ENCODE measurements at regions not wholly inside any gene's neighbourhood (a gene's known extent, or its start where the extent isn't known, plus 50 kb on each side); places are given as distances from the start of the nearest gene placed in this dataset.

DNA sequence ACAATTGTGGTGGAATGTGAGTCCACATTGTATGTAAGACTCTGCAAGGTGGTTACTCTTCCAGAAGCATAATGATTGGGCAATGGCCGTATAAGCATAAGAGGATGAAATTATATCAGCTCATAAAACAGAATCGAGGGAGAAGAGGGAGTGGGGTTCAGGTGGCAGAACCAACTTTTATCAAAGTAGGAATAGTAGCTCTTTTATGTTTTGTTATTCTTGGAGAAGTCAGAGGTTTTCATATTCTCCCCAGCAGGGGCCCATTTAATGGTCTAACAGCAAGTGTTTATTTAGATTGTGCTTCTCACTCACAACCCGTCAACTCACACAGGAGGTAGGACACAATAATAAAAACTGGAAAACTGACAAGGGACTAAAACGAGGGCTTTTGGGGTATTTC is 291.3 kb upstream of the CD180 start (continued):
- TF ChIP-seq, protein P1, sequence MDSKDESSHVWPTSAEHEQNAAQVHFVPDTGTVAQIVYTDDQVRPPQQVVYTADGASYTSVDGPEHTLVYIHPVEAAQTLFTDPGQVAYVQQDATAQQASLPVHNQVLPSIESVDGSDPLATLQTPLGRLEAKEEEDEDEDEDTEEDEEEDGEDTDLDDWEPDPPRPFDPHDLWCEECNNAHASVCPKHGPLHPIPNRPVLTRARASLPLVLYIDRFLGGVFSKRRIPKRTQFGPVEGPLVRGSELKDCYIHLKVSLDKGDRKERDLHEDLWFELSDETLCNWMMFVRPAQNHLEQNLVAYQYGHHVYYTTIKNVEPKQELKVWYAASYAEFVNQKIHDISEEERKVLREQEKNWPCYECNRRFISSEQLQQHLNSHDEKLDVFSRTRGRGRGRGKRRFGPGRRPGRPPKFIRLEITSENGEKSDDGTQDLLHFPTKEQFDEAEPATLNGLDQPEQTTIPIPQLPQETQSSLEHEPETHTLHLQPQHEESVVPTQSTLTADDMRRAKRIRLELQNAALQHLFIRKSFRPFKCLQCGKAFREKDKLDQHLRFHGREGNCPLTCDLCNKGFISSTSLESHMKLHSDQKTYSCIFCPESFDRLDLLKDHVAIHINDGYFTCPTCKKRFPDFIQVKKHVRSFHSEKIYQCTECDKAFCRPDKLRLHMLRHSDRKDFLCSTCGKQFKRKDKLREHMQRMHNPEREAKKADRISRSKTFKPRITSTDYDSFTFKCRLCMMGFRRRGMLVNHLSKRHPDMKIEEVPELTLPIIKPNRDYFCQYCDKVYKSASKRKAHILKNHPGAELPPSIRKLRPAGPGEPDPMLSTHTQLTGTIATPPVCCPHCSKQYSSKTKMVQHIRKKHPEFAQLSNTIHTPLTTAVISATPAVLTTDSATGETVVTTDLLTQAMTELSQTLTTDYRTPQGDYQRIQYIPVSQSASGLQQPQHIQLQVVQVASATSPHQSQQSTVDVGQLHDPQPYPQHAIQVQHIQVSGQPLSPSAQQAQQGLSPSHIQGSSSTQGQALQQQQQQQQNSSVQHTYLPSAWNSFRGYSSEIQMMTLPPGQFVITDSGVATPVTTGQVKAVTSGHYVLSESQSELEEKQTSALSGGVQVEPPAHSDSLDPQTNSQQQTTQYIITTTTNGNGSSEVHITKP (tag by site-specific recombination; IDR thresholded peaks at IDR 0.05), result peak; percentile 21; the same call in 1 of the 2 replicates
- TF ChIP-seq ZNF791 (tag by site-specific recombination; IDR thresholded peaks at IDR 0.05) (no peak), ZSCAN23 (tag by site-specific recombination; IDR thresholded peaks at IDR 0.05) (no peak), ZNF600 (tag by site-specific recombination; IDR thresholded peaks at IDR 0.05) (peak; percentile 82), TRIM28 (IDR thresholded peaks at IDR 0.05; ENCODE audit: borderline replicate concordance, low read length) (no peak), GLI4 (tag by site-specific recombination; IDR thresholded peaks at IDR 0.05) (no peak), MYNN (tag by site-specific recombination; IDR thresholded peaks at IDR 0.05; ENCODE audit: borderline replicate concordance) (no peak), ZNF660 (tag by site-specific recombination; IDR thresholded peaks at IDR 0.05) (no peak), ZNF76 (tag by site-specific recombination; IDR thresholded peaks at IDR 0.05; ENCODE audit: borderline replicate concordance, low read depth) (no peak), ZNF146 (tag by site-specific recombination; IDR thresholded peaks at IDR 0.05) (no peak), BCL11A (tag by site-specific recombination; IDR thresholded peaks at IDR 0.05; ENCODE audit: low read depth) (0 out of 2 replicates have a peak, but pooled peaks have one; percentile 59), KLF9 (tag by site-specific recombination; IDR thresholded peaks at IDR 0.05; ENCODE audit: low read depth) (no peak), ZEB2 (tag by site-specific recombination; IDR thresholded peaks at IDR 0.05) (no peak), ZBTB8A (tag by site-specific recombination; IDR thresholded peaks at IDR 0.05) (peak; percentile 53), ZNF37A (tag by site-specific recombination; IDR thresholded peaks at IDR 0.05) (no peak), ZNF561 (tag by site-specific recombination; IDR thresholded peaks at IDR 0.05; ENCODE audit: borderline replicate concordance) (peak; percentile 82; the same call in 1 of the 2 replicates), ZNF549 (tag by site-specific recombination; IDR thresholded peaks at IDR 0.05) (no peak), KLF16 (tag by site-specific recombination; IDR thresholded peaks at IDR 0.05) (no peak), ZNF626 (tag by site-specific recombination; IDR thresholded peaks at IDR 0.05) (no peak), IKZF3 (tag by site-specific recombination; IDR thresholded peaks at IDR 0.05) (peak; percentile 72), YY1 (tag by site-specific recombination; IDR thresholded peaks at IDR 0.05) (0 out of 2 replicates have a peak, but pooled peaks have one; percentile 16), ZNF623 (tag by site-specific recombination; IDR thresholded peaks at IDR 0.05) (no peak)
- TF ChIP-seq, protein P2, sequence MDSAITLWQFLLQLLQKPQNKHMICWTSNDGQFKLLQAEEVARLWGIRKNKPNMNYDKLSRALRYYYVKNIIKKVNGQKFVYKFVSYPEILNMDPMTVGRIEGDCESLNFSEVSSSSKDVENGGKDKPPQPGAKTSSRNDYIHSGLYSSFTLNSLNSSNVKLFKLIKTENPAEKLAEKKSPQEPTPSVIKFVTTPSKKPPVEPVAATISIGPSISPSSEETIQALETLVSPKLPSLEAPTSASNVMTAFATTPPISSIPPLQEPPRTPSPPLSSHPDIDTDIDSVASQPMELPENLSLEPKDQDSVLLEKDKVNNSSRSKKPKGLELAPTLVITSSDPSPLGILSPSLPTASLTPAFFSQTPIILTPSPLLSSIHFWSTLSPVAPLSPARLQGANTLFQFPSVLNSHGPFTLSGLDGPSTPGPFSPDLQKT (IDR thresholded peaks at IDR 0.05; ENCODE audit: borderline replicate concordance, low read depth, low read length), result no peak
- TF ChIP-seq, protein P3, sequence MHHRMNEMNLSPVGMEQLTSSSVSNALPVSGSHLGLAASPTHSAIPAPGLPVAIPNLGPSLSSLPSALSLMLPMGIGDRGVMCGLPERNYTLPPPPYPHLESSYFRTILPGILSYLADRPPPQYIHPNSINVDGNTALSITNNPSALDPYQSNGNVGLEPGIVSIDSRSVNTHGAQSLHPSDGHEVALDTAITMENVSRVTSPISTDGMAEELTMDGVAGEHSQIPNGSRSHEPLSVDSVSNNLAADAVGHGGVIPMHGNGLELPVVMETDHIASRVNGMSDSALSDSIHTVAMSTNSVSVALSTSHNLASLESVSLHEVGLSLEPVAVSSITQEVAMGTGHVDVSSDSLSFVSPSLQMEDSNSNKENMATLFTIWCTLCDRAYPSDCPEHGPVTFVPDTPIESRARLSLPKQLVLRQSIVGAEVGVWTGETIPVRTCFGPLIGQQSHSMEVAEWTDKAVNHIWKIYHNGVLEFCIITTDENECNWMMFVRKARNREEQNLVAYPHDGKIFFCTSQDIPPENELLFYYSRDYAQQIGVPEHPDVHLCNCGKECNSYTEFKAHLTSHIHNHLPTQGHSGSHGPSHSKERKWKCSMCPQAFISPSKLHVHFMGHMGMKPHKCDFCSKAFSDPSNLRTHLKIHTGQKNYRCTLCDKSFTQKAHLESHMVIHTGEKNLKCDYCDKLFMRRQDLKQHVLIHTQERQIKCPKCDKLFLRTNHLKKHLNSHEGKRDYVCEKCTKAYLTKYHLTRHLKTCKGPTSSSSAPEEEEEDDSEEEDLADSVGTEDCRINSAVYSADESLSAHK (tag by site-specific recombination; IDR thresholded peaks at IDR 0.05), result no peak
- TF ChIP-seq, protein P4, sequence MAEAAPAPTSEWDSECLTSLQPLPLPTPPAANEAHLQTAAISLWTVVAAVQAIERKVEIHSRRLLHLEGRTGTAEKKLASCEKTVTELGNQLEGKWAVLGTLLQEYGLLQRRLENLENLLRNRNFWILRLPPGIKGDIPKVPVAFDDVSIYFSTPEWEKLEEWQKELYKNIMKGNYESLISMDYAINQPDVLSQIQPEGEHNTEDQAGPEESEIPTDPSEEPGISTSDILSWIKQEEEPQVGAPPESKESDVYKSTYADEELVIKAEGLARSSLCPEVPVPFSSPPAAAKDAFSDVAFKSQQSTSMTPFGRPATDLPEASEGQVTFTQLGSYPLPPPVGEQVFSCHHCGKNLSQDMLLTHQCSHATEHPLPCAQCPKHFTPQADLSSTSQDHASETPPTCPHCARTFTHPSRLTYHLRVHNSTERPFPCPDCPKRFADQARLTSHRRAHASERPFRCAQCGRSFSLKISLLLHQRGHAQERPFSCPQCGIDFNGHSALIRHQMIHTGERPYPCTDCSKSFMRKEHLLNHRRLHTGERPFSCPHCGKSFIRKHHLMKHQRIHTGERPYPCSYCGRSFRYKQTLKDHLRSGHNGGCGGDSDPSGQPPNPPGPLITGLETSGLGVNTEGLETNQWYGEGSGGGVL (tag by site-specific recombination; IDR thresholded peaks at IDR 0.05), result peak; percentile 74
- TF ChIP-seq, protein P5, sequence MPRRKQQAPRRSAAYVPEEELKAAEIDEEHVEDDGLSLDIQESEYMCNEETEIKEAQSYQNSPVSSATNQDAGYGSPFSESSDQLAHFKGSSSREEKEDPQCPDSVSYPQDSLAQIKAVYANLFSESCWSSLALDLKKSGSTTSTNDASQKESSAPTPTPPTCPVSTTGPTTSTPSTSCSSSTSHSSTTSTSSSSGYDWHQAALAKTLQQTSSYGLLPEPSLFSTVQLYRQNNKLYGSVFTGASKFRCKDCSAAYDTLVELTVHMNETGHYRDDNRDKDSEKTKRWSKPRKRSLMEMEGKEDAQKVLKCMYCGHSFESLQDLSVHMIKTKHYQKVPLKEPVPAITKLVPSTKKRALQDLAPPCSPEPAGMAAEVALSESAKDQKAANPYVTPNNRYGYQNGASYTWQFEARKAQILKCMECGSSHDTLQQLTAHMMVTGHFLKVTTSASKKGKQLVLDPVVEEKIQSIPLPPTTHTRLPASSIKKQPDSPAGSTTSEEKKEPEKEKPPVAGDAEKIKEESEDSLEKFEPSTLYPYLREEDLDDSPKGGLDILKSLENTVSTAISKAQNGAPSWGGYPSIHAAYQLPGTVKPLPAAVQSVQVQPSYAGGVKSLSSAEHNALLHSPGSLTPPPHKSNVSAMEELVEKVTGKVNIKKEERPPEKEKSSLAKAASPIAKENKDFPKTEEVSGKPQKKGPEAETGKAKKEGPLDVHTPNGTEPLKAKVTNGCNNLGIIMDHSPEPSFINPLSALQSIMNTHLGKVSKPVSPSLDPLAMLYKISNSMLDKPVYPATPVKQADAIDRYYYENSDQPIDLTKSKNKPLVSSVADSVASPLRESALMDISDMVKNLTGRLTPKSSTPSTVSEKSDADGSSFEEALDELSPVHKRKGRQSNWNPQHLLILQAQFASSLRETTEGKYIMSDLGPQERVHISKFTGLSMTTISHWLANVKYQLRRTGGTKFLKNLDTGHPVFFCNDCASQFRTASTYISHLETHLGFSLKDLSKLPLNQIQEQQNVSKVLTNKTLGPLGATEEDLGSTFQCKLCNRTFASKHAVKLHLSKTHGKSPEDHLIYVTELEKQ (tag by site-specific recombination; IDR thresholded peaks at IDR 0.05; ENCODE audit: borderline replicate concordance), result no peak
- TF ChIP-seq, protein P6, sequence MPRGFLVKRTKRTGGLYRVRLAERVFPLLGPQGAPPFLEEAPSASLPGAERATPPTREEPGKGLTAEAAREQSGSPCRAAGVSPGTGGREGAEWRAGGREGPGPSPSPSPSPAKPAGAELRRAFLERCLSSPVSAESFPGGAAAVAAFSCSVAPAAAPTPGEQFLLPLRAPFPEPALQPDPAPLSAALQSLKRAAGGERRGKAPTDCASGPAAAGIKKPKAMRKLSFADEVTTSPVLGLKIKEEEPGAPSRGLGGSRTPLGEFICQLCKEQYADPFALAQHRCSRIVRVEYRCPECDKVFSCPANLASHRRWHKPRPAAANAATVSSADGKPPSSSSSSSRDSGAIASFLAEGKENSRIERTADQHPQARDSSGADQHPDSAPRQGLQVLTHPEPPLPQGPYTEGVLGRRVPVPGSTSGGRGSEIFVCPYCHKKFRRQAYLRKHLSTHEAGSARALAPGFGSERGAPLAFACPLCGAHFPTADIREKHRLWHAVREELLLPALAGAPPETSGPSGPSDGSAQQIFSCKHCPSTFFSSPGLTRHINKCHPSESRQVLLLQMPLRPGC (tag by site-specific recombination; IDR thresholded peaks at IDR 0.05), result no peak

Measured in HEK293 (cell line).